CD14-positive monocyte (primary cell): ENCODE measurements at regions not wholly inside any gene's neighbourhood (a gene's known extent, or its start where the extent isn't known, plus 50 kb on each side); places are given as distances from the start of the nearest gene placed in this dataset.

Source experiments
- DNase-seq, 3 donors: peaks; one replicate each; pipeline ENCODE4 v3.0.0-alpha.2; 2011 to 2022
- H2AFZ ChIP-seq: 2 replicates; pipeline ENCODE4 v1.6.0; 2012; ENCODE audit warnings: mild to moderate bottlenecking, low read depth, low read length, inconsistent platforms; ENCODE audit not compliant: insufficient read depth, poor library complexity, severe bottlenecking
- H3K27ac ChIP-seq, 2 donors: 1 replicate in 1 of 2; 2 replicates in 1 of 2; pipeline ENCODE4 v1.5.1; 2012 to 2013; ENCODE audit warnings: low read length in 2 of 2, control low read depth in 1 of 2, inconsistent platforms in 1 of 2, low read depth in 1 of 2, mild to moderate bottlenecking in 1 of 2
- H3K27me3 ChIP-seq, 2 donors: one replicate each; pipeline versions ENCODE4 v1.6.0 to v1.6.1; 2011 to 2013; ENCODE audit warnings: low read length in 2 of 2; ENCODE audit not compliant: control insufficient read depth in 2 of 2, insufficient read depth in 2 of 2
- H3K36me3 ChIP-seq, 2 donors: replicated peaks in 1 of 2; 1 replicate in 1 of 2; 2 replicates in 1 of 2; pipeline versions ENCODE4 v1.5.1 to v1.6.1; 2012 to 2013; ENCODE audit warnings: low read length in 2 of 2, control low read depth in 1 of 2, inconsistent platforms in 1 of 2, mild to moderate bottlenecking in 1 of 2; ENCODE audit not compliant: insufficient read depth in 2 of 2, control insufficient read depth in 1 of 2
- H3K4me1 ChIP-seq, 2 donors: 1 replicate in 1 of 2; 2 replicates in 1 of 2; pipeline versions ENCODE4 v1.5.1 to v1.6.1; 2012 to 2013; ENCODE audit warnings: low read length in 2 of 2, control low read depth in 1 of 2, inconsistent platforms in 1 of 2, mild to moderate bottlenecking in 1 of 2, moderate library complexity in 1 of 2; ENCODE audit not compliant: insufficient read depth in 2 of 2, control insufficient read depth in 1 of 2
- H3K4me2 ChIP-seq: replicated peaks from 2 replicates; pipeline ENCODE3; 2012; ENCODE audit warnings: low read length, moderate library complexity, mild to moderate bottlenecking; ENCODE audit not compliant: poor library complexity, severe bottlenecking; ENCODE audit errors: extremely low read depth
- H3K4me3 ChIP-seq, 3 experiments: fragments of 200-600 bp in 1 of 3; sonication (generic) in 1 of 3; replicated peaks in 1 of 3; 1 replicate in 2 of 3; 2 replicates in 1 of 3; pipeline ENCODE4 v1.5.1; 2011 to 2013; ENCODE audit warnings: low read length in 3 of 3, mild to moderate bottlenecking in 3 of 3, control low read depth in 2 of 3, low read depth in 2 of 3, inconsistent platforms in 1 of 3, moderate library complexity in 1 of 3
- H3K79me2 ChIP-seq: 2 replicates; pipeline ENCODE4 v1.6.0; 2012; ENCODE audit warnings: mild to moderate bottlenecking, control low read depth, inconsistent platforms, low read length, moderate library complexity; ENCODE audit not compliant: insufficient read depth
- H3K9ac ChIP-seq: 2 replicates; pipeline ENCODE4 v1.6.0; 2017; ENCODE audit warnings: low read length, mild to moderate bottlenecking; ENCODE audit not compliant: insufficient read depth, poor library complexity, severe bottlenecking
- H3K9me3 ChIP-seq, 2 donors: replicated peaks in 1 of 2; 1 replicate in 1 of 2; 2 replicates in 1 of 2; pipeline versions ENCODE4 v1.5.1 to v1.6.1; 2012 to 2013; ENCODE audit warnings: low read length in 2 of 2, control low read depth in 1 of 2; ENCODE audit not compliant: control insufficient read depth in 1 of 2, insufficient read depth in 1 of 2
- H4K20me1 ChIP-seq: 2 replicates; pipeline ENCODE4 v1.6.0; 2012; ENCODE audit warnings: mild to moderate bottlenecking, low read length, control low read depth, moderate library complexity; ENCODE audit not compliant: insufficient read depth
- H3K27ac Mint-ChIP-seq, 7 donors: one replicate each; pipeline ENCODE4 v1.8.0; 2020; ENCODE audit warnings: mild to moderate bottlenecking in 7 of 7, mixed read lengths in 7 of 7, moderate library complexity in 6 of 7, inconsistent platforms in 2 of 7
- H3K27me3 Mint-ChIP-seq, 3 donors: one replicate each; pipeline ENCODE4 v1.8.0; 2021 to 2022; ENCODE audit warnings: low read depth in 3 of 3, mild to moderate bottlenecking in 3 of 3, mixed read lengths in 3 of 3, moderate library complexity in 3 of 3, inconsistent platforms in 1 of 3
- H3K36me3 Mint-ChIP-seq, 2 donors: one replicate each; pipeline ENCODE4 v1.8.0; 2020; ENCODE audit warnings: mixed read lengths in 2 of 2, inconsistent platforms in 1 of 2, mild to moderate bottlenecking in 1 of 2
- H3K4me1 Mint-ChIP-seq: one replicate; pipeline ENCODE4 v1.8.0; 2020; ENCODE audit warnings: mild to moderate bottlenecking, mixed read lengths
- H3K4me3 Mint-ChIP-seq, 2 donors: one replicate each; pipeline ENCODE4 v1.8.0; 2020; ENCODE audit warnings: mild to moderate bottlenecking in 2 of 2, mixed read lengths in 2 of 2, moderate library complexity in 1 of 2
- H3K9me3 Mint-ChIP-seq, 7 donors: one replicate each; pipeline ENCODE4 v1.8.0; 2020 to 2022; ENCODE audit warnings: mixed read lengths in 7 of 7, mild to moderate bottlenecking in 6 of 7, moderate library complexity in 6 of 7, inconsistent platforms in 2 of 7
- WGBS: methylation state at CpG from one replicate; pipeline ENCODE4 v1.1.5; 2013; ENCODE audit warnings: missing lambda C conversion rate; ENCODE audit not compliant: insufficient coverage; 5-methylcytosine and 5-hydroxymethylcytosine counted together
- intact Hi-C, 2 donors: fragments of 100-400 bp; cut with micrococcal nuclease; formaldehyde crosslinking; loops; one replicate each; pipeline versions ENCODE4 v1.15.0 to v1.15.1; 2023
- TF ChIP-seq, protein P1 (sequence below): fragments of 200-600 bp; IDR thresholded peaks from one replicate; pipeline ENCODE4 v1.8.0; 2022; ENCODE audit warnings: antibody characterized with exemption, mild to moderate bottlenecking

DNA sequence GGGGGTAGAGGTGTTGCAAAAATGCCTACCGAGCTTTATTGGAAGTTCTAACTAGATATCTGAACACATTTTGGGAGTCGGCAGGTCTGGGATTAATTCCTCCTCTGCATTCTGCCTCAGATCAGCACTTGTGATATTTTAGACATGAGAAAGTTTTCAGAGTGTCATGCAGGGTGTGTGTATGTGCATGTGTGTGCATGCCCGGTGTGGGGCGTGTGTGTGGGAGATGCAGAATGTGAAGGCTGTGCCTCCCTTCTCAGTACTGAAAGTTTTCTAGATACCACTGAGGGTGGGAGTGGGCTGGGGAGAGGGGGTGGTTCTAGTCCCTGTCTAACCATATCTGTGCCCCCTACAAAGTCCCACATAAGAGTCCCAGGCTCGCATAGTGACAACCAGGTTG, 180.0 kb upstream of the NTM start:
- Mint-ChIP-seq H3K4me1 (peaks cover 2% of the 10 kb centered on the region), H3K4me3 (no peak overlapping the region), H3K27me3 (peaks cover 0 to 7% (median 3%) of the 10 kb centered on the region in 3 donors), H3K9me3 (peaks cover 0 to 13% (median 0%) of the 10 kb centered on the region in 7 donors), H3K27ac (no peak overlapping the region), H3K36me3 (no peaks in the 10 kb centered on the region)
- Histone ChIP-seq H3K9ac (no peak overlapping the region), H3K79me2 (no peaks in the 10 kb centered on the region), H3K4me2 (no peak overlapping the region), H3K27me3 (no peaks in the 10 kb centered on the region), H3K4me3 (no peak overlapping the region), H3K9me3 (peaks cover 0 to 2% of the 10 kb centered on the region in 2 donors), H3K36me3 (no peaks in the 10 kb centered on the region), H4K20me1 (no peaks in the 10 kb centered on the region), H3K4me1 (no peaks in the 10 kb centered on the region), H2AFZ (no peak overlapping the region), H3K27ac (no peak overlapping the region)
- 100% methylated on average over 1 of the region's 5 CpGs for WGBS
- TF ChIP-seq, protein P1, sequence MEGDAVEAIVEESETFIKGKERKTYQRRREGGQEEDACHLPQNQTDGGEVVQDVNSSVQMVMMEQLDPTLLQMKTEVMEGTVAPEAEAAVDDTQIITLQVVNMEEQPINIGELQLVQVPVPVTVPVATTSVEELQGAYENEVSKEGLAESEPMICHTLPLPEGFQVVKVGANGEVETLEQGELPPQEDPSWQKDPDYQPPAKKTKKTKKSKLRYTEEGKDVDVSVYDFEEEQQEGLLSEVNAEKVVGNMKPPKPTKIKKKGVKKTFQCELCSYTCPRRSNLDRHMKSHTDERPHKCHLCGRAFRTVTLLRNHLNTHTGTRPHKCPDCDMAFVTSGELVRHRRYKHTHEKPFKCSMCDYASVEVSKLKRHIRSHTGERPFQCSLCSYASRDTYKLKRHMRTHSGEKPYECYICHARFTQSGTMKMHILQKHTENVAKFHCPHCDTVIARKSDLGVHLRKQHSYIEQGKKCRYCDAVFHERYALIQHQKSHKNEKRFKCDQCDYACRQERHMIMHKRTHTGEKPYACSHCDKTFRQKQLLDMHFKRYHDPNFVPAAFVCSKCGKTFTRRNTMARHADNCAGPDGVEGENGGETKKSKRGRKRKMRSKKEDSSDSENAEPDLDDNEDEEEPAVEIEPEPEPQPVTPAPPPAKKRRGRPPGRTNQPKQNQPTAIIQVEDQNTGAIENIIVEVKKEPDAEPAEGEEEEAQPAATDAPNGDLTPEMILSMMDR, result no peak
- DNase-seq, result no peak
- intact Hi-C loops, result no loop called here

DNA sequence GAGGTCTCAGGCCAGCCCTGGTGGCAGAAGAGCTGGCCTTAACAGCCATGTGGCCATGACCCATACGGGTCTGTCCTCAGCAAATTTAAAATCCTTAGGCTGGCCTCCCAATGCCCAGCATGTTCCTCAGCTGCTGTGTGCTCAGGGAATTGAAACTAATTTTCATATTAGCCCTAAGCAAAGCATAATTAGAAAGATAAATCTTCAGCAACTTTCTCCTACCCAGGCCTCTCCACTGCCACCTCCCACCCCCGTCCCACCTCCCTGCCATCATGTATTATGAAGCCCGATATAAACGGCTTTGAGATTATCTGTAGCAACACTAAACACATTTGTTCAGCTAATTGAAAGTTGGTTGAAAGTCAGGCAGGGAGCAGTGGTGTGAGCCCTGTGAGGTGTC, 178.8 kb upstream of the NTM start:
- Mint-ChIP-seq H3K9me3 (peaks cover 0 to 13% (median 0%) of the 10 kb centered on the region in 7 donors), H3K27ac (no peak overlapping the region), H3K4me3 (no peak overlapping the region), H3K36me3 (no peaks in the 10 kb centered on the region), H3K27me3 (peaks cover 0 to 7% (median 3%) of the 10 kb centered on the region in 3 donors), H3K4me1 (peaks cover 2% of the 10 kb centered on the region)
- 0% methylated on average over 1 of the region's 4 CpGs for WGBS
- Histone ChIP-seq H3K4me2 (no peak overlapping the region), H3K36me3 (no peaks in the 10 kb centered on the region), H3K27ac (no peak overlapping the region), H3K4me3 (no peak overlapping the region), H2AFZ (no peak overlapping the region), H3K9me3 (peaks cover 0 to 2% of the 10 kb centered on the region in 2 donors), H3K27me3 (no peaks in the 10 kb centered on the region), H3K9ac (no peak overlapping the region), H4K20me1 (no peaks in the 10 kb centered on the region), H3K4me1 (no peaks in the 10 kb centered on the region), H3K79me2 (no peaks in the 10 kb centered on the region)
- no peak for DNase-seq
- intact Hi-C loops, result no loop called here
- TF ChIP-seq, protein P1, result no peak
